ENCODE measurements at regions not wholly inside any gene's neighbourhood (a gene's known extent, or its start where the extent isn't known, plus 50 kb on each side); places are given as distances from the start of the nearest gene placed in this dataset.

GRCh38 chr14:98082833-98083232 lies 1189.2 kb downstream of the BCL11B start:
- TF ChIP-seq CTCF (IDR thresholded peaks at IDR 0.05; ENCODE audit: extremely low read depth in 1 of 2, insufficient read depth in 1 of 2, low read depth in 1 of 2, low read length in 2 of 2), result no peak
- no peak for TF ChIP-seq EZH2 (IDR thresholded peaks at IDR 0.05; ENCODE audit: borderline replicate concordance, low read depth, low read length, severe bottlenecking)
- TF ChIP-seq POLR2AphosphoS5 (IDR thresholded peaks at IDR 0.05; ENCODE audit: insufficient read depth, low read depth, low read length), result no peak
- TF ChIP-seq MAX (IDR thresholded peaks at IDR 0.05; ENCODE audit: insufficient read depth, insufficient read length), result no peak
- no peak for TF ChIP-seq POLR2A (IDR thresholded peaks at IDR 0.05; ENCODE audit: low read depth, low read length)
- TF ChIP-seq GATA2 (IDR thresholded peaks at IDR 0.05; ENCODE audit: insufficient read depth, insufficient read length, low read depth, low read length), result no peak
- TF ChIP-seq MYC (IDR thresholded peaks at IDR 0.05; ENCODE audit: low read depth, low read length), result no peak
